ENCODE measurements at regions not wholly inside any gene's neighbourhood (a gene's known extent, or its start where the extent isn't known, plus 50 kb on each side); places are given as distances from the start of the nearest gene placed in this dataset.
A peak's percentile ranks its signal among the peaks of the same experiment; 100 is the strongest.

- no peak for TF ChIP-seq ZC3H13 (CRISPR knock-in tag; IDR thresholded peaks at IDR 0.05)
- TF ChIP-seq NFE2L1 (CRISPR knock-in tag; IDR thresholded peaks at IDR 0.05; ENCODE audit: borderline replicate concordance): no peak
- no peak for TF ChIP-seq ZNF615 (CRISPR knock-in tag; IDR thresholded peaks at IDR 0.05; ENCODE audit: borderline replicate concordance)
- no peak for TF ChIP-seq ZNF550 (CRISPR knock-in tag; IDR thresholded peaks at IDR 0.05; ENCODE audit: borderline replicate concordance)
- TF ChIP-seq ZNF513 (CRISPR knock-in tag; conservative IDR thresholded peaks at IDR 0.05): no peak
- no peak for TF ChIP-seq JARID2 (CRISPR knock-in tag; IDR thresholded peaks at IDR 0.05; ENCODE audit: insufficient replicate concordance)
- no peak for TF ChIP-seq THYN1 (CRISPR knock-in tag; IDR thresholded peaks at IDR 0.05; ENCODE audit: borderline replicate concordance, low read depth)
- TF ChIP-seq RERE (CRISPR knock-in tag; IDR thresholded peaks at IDR 0.05; ENCODE audit: low read depth): no peak
- TF ChIP-seq SRSF4 (IDR thresholded peaks at IDR 0.05; ENCODE audit: low read depth, low read length, poor library complexity, severe bottlenecking): no peak
- TF ChIP-seq ZNF770 (CRISPR knock-in tag; IDR thresholded peaks at IDR 0.05): no peak
- TF ChIP-seq, protein P1, sequence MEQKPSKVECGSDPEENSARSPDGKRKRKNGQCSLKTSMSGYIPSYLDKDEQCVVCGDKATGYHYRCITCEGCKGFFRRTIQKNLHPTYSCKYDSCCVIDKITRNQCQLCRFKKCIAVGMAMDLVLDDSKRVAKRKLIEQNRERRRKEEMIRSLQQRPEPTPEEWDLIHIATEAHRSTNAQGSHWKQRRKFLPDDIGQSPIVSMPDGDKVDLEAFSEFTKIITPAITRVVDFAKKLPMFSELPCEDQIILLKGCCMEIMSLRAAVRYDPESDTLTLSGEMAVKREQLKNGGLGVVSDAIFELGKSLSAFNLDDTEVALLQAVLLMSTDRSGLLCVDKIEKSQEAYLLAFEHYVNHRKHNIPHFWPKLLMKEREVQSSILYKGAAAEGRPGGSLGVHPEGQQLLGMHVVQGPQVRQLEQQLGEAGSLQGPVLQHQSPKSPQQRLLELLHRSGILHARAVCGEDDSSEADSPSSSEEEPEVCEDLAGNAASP (CRISPR knock-in tag; IDR thresholded peaks at IDR 0.05; ENCODE audit: borderline replicate concordance): peak; percentile 70; the same call in 1 of the 2 replicates
- TF ChIP-seq CEBPZ (IDR thresholded peaks at IDR 0.05; ENCODE audit: low read length): no peak
- TF ChIP-seq ZNF10 (CRISPR knock-in tag; IDR thresholded peaks at IDR 0.05; ENCODE audit: borderline replicate concordance, low read depth): no peak
Measured at GRCh38 chr1:200275415-200275814, 134.4 kb downstream of the ZNF281 start (continued).

Measured in HepG2 (cell line).